Right lobe of liver (tissue), 4 donors: ENCODE measurements at regions not wholly inside any gene's neighbourhood (a gene's known extent, or its start where the extent isn't known, plus 50 kb on each side); places are given as distances from the start of the nearest gene placed in this dataset.

ENCODE experiments used
- POLR2A ChIP-seq: fragments of 450-650 bp; IDR thresholded peaks from one replicate; pipeline ENCODE4 v1.6.1; 2017; ENCODE audit warnings: antibody characterized with exemption, mild to moderate bottlenecking
- TF ChIP-seq, protein P1 (sequence below), 4 donors: fragments of 200-600 bp in 3 of 4; fragments of 450-650 bp in 1 of 4; IDR thresholded peaks; one replicate each; pipeline versions ENCODE4 v1.5.1 to v1.8.0; 2016 to 2022; ENCODE audit warnings: antibody characterized with exemption in 4 of 4, mild to moderate bottlenecking in 2 of 4
- donor health status: DM: no; HTN: no; CAD: no.
- donor health status: DM: no; HTN: no; CAD: no.
- donor health status: DM: no; HTN: yes; CAD: no.

DNA sequence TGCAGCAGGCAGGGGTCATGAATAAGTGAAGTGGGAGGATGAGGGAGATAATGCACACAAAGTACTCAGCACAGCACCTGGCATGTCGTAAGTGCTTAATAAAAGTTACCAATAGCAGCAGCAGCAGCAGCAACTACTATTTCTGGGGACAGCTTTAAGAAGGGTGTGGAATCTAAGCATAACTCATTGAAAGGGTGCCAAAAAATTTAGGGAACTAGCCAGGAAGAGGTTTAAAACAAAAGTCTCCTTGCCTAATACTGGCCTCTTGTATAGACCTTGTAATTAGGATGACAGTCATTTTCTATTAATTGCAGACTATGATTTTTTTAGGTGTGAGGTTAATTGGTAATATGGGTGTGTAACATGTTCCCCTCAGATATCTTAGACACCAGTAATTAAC lies 179.9 kb downstream of the PTPN11 start:
- TF ChIP-seq, protein P1, sequence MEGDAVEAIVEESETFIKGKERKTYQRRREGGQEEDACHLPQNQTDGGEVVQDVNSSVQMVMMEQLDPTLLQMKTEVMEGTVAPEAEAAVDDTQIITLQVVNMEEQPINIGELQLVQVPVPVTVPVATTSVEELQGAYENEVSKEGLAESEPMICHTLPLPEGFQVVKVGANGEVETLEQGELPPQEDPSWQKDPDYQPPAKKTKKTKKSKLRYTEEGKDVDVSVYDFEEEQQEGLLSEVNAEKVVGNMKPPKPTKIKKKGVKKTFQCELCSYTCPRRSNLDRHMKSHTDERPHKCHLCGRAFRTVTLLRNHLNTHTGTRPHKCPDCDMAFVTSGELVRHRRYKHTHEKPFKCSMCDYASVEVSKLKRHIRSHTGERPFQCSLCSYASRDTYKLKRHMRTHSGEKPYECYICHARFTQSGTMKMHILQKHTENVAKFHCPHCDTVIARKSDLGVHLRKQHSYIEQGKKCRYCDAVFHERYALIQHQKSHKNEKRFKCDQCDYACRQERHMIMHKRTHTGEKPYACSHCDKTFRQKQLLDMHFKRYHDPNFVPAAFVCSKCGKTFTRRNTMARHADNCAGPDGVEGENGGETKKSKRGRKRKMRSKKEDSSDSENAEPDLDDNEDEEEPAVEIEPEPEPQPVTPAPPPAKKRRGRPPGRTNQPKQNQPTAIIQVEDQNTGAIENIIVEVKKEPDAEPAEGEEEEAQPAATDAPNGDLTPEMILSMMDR (IDR thresholded peaks at IDR 0.05): no peak
- no peak for TF ChIP-seq POLR2A
